ENCODE measurements at regions not wholly inside any gene's neighbourhood (a gene's known extent, or its start where the extent isn't known, plus 50 kb on each side); places are given as distances from the start of the nearest gene placed in this dataset.

DNA sequence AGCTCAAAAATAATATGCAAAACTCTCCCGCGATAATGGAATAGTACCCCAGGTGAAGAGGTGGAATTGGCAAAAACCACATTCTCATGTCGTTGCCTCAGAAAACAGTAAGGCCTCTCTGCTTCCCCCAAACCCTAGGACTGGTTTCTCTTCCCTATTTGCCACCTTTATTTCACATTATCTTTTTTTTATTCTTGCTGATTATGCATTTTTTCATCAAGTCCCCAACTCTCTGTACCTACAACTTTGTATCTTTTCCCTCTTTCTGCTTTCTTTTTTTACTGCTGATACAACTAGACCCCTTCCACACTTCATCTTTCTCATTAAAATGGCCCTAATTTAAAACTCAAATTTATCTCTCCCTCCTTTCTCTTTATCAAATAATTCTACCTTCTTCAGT is 1472.2 kb downstream of the SUCLG1 start:
- no peak for DNase-seq
- no peaks in the 10 kb centered on the region for H3K9me3 ChIP-seq
- H3K4me3 ChIP-seq = no peak overlapping the region
- H3K27ac ChIP-seq = no peak overlapping the region
- H3K27me3 ChIP-seq = no peaks in the 10 kb centered on the region
- intact Hi-C loops (cut with DNase I) = no loop called here
- no peak overlapping the region for H3K9ac ChIP-seq (ENCODE audit: low read depth in 2 of 2, low read length in 2 of 2)
- TF ChIP-seq, protein P1, sequence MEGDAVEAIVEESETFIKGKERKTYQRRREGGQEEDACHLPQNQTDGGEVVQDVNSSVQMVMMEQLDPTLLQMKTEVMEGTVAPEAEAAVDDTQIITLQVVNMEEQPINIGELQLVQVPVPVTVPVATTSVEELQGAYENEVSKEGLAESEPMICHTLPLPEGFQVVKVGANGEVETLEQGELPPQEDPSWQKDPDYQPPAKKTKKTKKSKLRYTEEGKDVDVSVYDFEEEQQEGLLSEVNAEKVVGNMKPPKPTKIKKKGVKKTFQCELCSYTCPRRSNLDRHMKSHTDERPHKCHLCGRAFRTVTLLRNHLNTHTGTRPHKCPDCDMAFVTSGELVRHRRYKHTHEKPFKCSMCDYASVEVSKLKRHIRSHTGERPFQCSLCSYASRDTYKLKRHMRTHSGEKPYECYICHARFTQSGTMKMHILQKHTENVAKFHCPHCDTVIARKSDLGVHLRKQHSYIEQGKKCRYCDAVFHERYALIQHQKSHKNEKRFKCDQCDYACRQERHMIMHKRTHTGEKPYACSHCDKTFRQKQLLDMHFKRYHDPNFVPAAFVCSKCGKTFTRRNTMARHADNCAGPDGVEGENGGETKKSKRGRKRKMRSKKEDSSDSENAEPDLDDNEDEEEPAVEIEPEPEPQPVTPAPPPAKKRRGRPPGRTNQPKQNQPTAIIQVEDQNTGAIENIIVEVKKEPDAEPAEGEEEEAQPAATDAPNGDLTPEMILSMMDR (IDR thresholded peaks at IDR 0.05) = no peak
- H3K36me3 ChIP-seq = no peaks in the 10 kb centered on the region
- H3K4me1 ChIP-seq = no peaks in the 10 kb centered on the region

DNA sequence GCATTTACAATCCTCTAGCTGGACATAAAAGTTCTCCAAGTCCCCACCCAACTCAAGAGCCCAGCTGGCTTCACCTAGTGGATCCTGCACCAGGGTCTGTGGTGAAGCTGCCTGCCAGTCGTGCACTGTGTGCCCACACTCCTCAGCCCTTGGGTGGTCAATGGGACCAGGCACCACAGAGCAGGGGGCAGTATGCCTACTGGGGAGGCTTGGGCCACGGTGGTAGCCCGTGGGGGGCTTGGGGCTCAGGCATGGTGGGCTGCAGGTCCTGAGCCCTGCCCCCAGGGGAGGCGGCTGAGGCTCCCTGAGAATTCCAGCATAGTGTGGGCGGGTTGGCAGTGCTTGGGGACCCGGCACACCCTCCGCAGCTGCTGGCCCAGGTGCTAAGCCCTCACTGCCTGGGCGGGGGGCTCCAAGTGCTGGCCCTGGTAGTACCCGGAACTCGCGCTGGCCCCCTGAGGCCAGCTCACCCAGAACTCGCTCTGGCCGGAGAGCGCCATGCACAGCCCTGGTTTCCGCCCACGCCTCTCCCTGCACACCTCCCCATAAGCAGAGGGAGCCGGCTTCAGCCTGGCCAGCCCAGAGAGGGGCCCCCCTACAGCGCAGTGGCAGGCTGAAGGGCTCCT is 1473.4 kb downstream of the SUCLG1 start:
- intact Hi-C loops (cut with DNase I) = no loop called here
- no peak overlapping the region for H3K27ac ChIP-seq
- H3K27me3 ChIP-seq = no peaks in the 10 kb centered on the region
- no peak for DNase-seq
- H3K9me3 ChIP-seq = no peaks in the 10 kb centered on the region
- H3K36me3 ChIP-seq = no peaks in the 10 kb centered on the region
- no peak overlapping the region for H3K4me3 ChIP-seq
- no peaks in the 10 kb centered on the region for H3K4me1 ChIP-seq
- H3K9ac ChIP-seq (ENCODE audit: low read depth in 2 of 2, low read length in 2 of 2) = no peak overlapping the region
- TF ChIP-seq, protein P1 (IDR thresholded peaks at IDR 0.05) = no peak

DNA sequence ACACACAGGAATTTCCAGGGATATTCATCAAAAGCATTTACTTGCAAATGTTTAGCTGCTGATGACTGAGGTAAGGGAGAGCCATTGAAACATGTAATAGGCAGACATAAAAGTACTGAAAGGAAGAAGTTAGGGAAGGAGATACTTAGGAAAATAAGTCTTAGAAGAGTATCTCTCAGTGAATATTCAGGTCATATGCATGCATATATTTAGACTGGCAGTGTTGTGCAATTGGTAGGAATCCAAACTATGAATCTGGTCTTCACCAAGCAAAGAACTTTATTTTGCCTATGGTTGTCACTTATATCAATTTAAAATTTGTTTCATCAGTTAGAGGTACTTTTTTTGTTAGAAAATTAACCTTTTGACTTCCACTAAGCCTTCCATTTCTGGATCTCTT is 1490.7 kb downstream of the SUCLG1 start:
- Histone ChIP-seq H3K27ac (no peak overlapping the region), H3K27me3 (no peaks in the 10 kb centered on the region), H3K9me3 (no peaks in the 10 kb centered on the region), H3K36me3 (no peaks in the 10 kb centered on the region), H3K4me3 (no peak overlapping the region), H3K9ac (ENCODE audit: low read depth in 2 of 2, low read length in 2 of 2) (no peak overlapping the region), H3K4me1 (no peaks in the 10 kb centered on the region)
- intact Hi-C loops (cut with DNase I) = no loop called here
- TF ChIP-seq, protein P1 (IDR thresholded peaks at IDR 0.05) = no peak
- no peak for DNase-seq

DNA sequence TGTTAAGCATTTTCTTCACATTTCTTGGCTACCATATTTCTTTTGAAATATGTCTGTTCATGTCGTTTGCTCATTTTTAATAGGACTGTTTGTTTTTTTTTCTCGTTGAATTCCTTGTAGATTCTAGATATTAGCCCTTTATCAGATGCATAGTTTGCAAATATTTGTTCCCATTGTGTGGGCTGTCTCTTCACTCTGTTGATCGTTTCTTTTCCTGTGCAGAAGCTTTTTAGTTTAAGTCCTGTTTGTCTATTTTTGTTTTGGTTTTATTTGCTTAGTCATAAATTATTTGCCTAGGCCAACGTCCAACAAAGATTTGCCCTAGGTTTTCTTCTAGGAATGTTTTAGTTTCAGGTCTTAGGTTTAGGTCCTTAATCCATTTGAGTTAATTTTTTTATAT is 1494.7 kb downstream of the SUCLG1 start:
- Histone ChIP-seq H3K27me3 (no peaks in the 10 kb centered on the region), H3K4me3 (no peak overlapping the region), H3K9ac (ENCODE audit: low read depth in 2 of 2, low read length in 2 of 2) (no peak overlapping the region), H3K36me3 (no peaks in the 10 kb centered on the region), H3K27ac (no peak overlapping the region), H3K9me3 (no peaks in the 10 kb centered on the region), H3K4me1 (no peaks in the 10 kb centered on the region)
- intact Hi-C loops (cut with DNase I) = no loop called here
- TF ChIP-seq, protein P1 (IDR thresholded peaks at IDR 0.05) = no peak
- no peak for DNase-seq

DNA sequence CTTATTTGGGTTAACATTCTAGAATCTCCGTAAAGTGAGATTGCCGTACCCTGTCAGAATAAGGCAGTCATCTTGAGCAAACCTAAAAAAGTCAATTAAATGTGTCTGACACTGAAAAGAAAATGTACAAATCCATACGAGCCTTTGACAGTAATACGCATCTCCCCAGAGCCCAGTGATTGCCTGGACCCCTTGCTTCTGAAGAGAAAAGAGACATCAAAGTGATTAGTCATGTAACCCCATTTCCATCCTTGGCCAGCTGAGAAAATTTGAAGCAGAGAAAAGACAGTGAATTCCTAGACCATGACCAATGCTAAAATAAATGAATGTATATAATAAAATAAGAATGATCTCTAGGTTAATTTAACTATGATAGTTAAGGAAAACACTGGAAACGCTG is 1499.4 kb downstream of the SUCLG1 start:
- DNase-seq = no peak
- TF ChIP-seq, protein P1 (IDR thresholded peaks at IDR 0.05) = no peak
- no peak overlapping the region for H3K27ac ChIP-seq
- no peaks in the 10 kb centered on the region for H3K9me3 ChIP-seq
- intact Hi-C loops (cut with DNase I) = no loop called here
- H3K9ac ChIP-seq (ENCODE audit: low read depth in 2 of 2, low read length in 2 of 2) = no peak overlapping the region
- no peaks in the 10 kb centered on the region for H3K36me3 ChIP-seq
- no peak overlapping the region for H3K4me3 ChIP-seq
- H3K27me3 ChIP-seq = no peaks in the 10 kb centered on the region
- no peaks in the 10 kb centered on the region for H3K4me1 ChIP-seq
